ELF-1 (cell line): ENCODE measurements at regions not wholly inside any gene's neighbourhood (a gene's known extent, or its start where the extent isn't known, plus 50 kb on each side); places are given as distances from the start of the nearest gene placed in this dataset.

Experiments used
- DNase-seq: peaks from one replicate; pipeline ENCODE4 v3.0.0-alpha.2; 2016; ENCODE audit warnings: low read depth, low spot score

DNA sequence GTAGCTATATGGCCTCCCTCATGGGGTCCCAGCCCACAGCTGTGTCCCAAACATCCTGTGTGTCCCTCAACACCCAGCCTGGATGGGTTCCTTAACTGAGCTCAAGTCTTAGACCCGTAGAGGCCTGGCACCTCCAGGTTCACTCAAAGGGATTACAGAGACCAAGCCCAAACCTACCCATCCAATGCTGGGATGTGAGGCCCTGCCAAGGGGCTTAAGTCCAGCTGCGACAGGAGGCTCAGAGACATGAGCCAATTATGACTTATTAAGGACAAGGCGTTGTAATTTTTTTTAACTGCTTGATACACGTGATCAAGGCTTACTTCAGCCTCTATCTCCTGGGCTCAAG lies 105.6 kb upstream of the RET start:
- DNase-seq, result no peak

DNA sequence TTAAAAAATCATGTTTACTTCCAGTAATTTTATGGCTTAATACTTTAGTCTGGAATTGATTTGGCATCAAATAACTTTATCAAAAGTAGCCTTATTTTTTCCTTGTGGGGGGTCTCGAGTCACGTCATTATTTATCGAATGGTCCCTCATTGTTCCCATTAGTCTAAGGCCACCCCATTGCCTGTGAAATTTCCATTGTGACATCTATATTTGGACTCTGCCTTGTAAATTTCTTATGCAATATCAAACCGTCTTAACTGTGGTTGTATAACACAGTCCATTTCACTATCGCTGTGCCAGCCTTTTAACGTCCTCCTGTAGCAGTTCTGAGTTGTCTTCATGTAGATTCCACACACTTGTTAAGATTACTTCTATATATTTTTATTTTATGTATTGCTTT lies 103.9 kb upstream of the RET start:
- no peak for DNase-seq

DNA sequence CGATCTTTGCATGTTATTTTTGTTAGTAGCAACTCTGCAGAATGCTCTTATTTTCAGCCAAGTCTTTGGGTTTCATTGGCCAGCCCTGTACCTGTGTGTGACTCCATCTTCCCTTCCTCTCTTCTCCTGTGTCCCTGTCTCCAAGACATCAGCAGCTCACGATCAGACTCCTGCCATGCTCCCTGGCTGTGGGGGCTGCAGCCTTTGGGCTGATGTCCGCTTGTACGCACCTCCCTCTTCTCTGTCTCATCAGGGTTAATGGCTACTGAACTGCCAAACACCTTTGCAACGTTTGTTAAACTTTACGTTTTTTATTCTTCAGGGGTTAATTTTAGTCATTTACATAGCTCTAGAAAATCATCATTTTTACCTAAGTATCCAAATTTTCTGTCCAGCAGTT lies 103.5 kb upstream of the RET start:
- DNase-seq, result no peak

DNA sequence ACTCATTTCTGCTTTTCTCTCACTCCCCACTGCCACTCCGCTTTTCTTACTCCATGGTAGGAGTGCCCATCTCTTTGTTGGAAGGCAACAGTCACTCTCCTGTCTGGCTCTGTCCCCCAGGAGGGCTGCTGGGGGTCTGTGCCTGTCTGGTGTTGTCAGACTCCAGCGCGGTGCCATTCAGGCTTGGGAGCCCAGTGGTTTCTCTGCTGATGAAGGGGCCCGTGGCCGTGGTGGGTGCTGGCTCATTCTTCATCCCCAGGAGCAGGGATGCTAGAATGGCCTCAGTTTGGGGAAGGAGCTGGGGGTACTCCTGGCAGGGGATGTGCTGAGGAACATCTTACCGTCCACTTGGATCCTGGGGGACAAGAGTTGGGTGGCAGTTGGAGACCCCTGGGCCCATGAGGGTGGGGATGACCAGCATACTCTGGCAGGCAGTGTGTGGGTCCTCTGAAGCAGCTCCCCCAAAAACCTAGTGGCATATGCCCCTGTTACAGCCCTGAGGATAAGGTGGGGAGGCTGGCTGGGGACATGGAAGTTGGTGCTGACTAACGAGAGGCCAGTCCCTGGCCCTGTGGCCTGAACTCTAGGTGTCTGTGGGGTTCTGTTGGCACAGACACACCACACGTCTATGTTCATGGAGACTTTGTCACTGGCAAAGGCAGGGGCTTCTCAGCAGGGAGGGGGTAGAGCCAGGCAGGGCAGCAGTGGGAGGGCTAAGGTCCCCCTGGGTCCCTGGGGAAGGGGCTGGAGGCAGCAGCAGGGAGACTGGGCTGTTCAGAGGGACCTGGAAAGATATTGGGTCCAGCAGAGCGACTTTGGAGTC lies 102.8 kb upstream of the RET start:
- no peak for DNase-seq

DNA sequence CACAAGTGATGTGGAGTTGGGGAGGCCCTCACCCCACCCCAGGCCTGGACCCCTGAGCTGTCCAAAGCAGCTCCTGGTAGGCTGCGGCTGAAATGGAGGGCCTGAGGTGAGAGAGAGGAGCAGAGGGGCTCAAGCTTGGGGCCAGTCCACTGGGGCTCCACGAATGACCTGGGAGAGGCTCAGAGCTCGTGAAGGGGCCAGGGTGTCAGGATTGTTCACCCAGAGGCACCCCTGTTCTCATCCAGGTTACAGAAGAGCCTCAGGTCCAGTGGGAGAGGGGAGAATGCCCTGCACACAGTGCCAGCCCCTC lies 102.2 kb upstream of the RET start:
- DNase-seq, result no peak

DNA sequence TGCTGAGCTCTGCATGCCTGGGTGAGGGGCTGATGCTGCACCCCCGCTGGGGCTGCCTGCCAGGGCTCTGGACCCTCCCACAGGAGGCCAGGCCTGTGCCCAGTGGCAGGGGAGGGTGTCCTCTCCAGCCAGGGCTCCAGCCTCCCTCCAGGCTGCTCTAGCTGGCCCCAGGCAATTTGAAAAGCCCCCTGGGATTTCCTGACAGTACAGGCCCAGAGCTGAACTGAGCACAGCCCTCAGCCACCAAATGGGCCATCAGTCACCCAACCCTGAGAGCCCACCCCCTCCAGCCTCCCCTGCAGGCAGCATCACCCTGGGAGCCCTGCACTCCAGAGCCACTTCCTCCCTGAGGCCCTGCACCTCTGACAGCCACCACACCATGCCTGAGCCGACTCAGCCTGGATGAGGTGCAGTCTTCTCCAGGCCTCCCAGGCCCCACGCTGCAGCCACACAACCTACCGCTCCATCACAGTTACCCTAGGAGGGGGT lies 101.8 kb upstream of the RET start:
- DNase-seq, result no peak

DNA sequence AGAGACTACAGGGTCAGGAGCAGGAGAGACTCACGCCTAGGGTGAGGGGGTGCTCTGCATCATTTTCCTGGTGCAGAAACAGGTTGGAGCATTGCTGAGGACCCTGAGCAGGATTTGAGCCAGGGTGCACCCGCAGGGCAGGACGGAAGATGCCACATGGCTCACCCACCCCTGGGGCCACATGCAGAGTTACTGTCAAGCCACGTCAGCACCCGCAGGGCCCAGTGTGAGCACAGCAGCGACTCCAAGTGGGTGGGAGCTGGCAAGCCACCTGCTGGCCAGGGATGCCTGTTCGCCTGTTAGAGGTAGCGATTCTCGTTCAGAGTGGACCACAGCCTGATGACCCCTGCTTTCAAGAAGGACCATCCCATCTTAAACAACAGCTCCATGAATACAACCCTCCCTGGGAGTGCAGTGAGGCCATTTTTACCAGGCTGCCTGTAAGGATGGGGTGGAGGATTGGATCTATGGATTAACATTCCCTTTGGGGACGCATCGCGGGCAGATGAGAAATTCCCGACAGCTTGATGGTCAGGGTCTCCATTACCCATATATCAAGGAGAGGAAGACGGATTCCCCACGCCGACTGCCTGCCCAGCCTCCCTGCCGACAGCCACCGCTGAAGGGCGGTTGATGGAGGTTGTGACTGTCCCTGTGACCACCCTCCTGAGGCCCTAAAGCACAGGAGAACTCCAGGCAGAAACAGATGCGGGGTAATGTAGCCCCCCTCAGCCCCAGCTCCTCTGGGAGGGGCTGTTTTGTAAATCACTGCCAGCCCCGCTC lies 101.1 kb upstream of the RET start:
- no peak for DNase-seq

DNA sequence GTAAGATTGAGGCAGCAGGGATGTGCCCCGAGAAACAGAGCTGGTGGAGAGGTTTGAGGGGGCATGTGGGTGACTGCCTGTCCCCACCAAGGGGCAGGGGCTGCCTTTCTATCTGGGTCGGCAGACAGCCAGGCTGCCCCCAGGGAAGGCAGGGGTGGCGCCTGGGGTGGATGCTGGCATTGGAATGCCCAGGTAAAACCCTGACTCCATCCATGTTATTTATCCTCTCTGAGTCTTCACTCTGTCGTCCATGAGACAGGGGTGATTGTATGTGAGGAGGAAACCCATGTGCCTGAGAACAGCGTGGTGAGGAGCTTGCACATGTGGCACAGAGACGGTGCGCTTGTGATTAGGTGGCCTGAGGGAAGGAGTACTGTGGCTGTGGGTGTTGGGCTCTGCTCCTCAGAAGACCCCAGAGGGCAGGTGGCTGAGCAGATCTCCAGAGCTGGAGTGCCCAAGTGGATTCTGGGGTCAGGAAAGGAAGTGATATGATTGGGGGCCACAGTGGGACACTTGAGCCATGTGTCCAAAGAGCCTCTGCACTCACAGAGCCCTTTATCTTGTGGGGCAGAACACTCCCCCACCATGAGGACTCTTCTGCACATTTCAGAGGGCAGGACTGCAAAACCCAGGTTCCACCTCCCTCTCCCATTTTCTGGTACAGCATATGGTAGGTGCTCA lies 100.4 kb upstream of the RET start:
- no peak for DNase-seq

DNA sequence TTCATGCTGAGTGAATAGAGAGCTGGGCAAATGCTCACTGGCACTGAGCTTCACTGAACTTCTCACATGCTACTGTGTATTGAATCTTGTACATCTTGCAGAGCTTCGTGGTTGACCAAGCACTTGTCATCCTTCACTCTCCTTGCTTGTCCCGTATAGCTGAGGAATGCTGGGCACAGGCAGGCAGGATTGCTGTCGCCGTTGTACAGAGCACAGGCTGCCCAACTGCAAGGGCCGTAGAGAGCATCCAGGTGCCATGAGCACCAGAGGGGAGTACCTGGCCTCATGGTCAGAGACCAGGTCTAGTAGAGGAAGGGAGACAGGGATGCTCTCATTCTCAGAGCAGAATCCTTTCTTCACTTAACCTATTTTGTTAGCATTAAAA lies 99.8 kb upstream of the RET start:
- DNase-seq, result no peak

DNA sequence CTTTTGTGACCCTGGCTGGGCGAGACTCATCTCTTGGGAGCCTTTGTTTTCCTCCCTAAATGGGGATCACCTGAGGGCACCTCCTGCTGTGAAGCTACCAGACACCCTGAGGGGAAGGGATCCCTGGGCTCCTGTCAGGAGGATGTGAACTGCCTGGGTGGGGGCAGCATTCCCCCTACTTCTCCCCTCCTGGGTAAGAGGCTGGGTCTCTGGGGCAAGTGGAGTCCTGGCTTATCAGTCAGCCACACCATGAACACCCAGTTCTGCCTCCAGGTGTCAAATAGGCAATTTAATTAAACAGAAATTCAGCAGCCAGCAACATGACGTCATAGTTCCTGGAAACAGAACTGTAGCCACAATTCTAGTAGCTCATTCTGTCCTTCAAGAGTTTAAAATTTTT lies 97.7 kb upstream of the RET start:
- peak; percentile 63 for DNase-seq

DNA sequence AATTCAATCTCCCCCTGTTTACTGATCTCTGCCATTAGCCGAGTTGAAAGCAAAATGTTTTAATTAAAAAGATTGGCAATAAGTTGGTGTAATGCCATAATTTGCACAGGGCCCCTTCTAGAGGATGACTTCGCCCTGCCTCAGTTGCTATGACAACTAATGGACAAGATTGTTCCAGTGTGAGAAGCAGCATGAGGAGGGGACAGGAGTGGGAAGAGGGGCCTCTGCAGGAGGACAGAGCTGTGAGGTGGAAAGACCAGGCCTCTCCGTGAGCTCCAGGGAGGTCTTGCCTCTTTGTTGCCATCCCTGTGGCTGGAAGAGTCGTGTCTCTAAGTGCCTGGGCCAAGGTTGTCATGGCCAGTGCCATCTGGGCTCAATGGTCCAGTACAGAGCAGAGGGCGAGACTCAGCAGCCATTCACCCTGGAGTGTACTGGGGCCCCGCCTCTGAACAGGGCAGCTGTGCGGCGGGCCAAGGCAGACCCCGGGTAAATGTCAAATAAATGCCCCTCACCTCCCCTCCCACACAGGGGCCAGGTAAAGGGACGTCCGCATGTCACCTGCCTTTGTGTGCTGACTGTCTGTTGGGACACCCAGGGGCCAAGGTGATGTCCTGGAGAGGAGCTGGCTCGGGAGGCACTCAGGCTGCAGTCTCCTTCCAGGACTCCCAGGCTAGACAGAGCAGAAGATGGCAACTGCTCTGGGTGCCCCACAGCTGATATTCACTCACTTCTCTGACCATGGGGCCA lies 97.0 kb upstream of the RET start:
- no peak for DNase-seq

DNA sequence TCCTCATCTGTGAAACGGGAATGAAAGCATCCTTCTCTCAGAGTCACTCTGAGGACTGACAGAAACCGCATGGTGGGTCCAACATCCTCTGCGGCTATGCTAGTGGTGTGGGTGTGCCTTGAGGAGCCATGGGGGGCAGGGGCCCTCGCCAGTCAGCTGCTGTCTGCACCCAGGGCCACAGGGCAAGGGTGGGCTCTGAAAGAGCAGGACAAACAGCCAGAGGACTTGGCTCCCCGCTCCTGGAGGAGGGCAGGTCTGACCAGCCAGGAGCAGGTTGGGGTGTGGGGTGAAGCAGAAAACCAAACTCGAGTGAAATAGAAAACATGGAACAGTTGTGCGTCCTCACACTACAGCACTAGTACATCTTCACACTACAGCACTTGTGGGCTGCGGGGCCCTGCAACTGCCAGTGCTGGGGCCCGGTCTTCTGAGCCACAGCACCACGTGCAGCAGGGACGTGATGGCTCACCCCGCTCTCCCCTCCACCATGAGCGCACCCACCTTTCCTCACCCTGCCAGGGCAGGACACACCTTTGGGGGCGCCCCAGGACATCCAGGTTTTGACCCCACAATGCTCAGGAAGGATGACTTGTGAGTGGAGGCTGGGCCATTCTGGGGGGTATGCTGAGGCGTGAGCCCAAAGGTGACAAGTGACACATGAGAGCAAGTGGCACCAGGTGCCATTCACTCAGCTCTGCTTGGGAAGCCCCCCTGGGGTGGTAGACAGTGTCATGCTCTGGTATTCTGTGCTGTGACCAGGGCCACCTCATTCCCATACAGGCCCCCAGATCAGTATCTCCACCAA lies 96.1 kb upstream of the RET start:
- no peak for DNase-seq

DNA sequence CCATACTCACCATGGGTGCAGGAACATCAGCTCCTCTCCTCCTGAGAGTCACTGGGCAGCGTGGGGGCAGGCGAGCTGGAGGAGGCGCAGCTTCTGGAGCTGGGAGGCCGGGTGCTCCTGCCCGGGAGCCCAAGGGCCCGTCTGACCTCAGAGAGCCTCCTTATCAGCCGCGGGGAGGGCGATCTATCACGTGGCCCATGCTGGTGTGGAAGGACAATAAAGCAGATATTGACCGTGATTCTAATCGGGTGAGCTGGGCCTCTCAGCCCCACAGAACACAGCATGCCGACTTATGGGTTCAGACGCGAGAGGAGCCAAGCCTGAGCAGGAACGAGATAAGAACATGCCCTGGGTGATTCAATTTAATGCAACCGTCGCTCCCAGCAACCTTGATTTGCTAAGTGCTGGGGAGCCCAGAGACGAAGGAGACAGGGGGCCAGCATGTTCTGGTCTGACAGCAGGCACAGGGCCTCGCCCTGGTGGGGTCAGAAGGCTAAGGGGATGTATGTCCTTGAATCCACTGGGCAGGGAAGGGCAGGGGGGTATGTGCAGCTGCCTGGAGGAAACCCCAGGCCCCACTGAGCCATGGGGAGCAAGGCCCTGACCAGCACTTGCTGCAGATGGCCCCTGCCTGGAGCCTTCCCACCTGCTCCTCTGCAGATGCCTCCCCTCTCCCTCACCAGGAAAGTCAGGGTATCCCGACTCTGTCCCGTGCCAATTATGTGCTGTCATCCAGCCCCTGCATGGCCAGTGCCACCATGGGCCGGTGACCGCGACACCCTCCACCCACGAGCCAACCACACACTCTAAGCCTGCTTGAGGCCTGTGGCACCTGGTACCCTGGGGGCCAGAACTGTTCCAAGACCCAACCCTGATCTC lies 95.3 kb upstream of the RET start:
- no peak for DNase-seq

DNA sequence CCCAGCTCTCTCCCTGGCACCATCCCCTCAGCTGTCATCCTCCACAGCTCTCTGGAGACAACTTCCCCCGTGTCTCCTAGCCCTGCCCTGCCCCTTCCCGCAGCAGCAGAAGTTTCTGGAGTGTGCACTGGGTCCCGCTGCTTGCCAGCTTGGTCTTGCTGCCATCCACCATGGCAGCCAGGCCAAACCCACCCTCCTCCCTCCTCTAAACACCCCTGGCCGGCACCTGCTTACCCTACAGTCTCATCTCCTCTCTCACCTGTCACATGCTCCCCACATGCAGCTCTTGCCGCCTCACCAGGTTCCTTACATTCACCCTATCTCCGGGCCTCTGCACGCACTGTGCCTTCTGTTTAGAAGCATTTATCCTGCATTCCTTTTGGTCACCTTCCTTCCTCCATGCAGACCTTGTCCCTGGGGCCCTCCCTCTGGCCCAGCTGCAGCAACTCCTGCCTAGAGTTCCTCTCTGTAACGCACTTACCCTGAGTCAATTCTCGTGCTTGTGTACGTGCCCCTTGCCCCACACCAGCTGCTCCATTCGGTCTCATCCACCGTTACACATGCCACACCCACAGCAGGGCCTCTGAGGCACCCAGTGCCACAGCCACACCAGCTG lies 93.9 kb upstream of the RET start:
- no peak for DNase-seq

DNA sequence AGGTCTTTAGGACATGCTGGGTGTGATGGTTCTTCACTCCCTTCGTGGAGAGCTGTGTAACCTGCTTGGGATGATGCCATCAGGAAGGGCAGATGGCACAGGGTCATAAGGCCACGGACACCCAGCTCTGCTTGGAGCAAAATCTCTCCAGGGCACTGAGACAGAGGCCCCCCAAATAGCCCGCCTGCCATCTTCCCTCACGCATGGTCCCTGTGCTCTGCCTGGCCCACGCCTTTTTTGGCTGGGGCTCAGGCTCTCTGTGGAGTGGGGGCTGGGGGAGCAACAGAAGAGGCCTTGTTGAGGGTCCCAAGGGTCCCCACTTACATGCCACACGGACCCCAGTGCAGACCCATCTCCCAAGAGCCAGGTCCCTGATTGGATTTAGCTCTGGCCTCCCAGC lies 93.3 kb upstream of the RET start:
- no peak for DNase-seq

DNA sequence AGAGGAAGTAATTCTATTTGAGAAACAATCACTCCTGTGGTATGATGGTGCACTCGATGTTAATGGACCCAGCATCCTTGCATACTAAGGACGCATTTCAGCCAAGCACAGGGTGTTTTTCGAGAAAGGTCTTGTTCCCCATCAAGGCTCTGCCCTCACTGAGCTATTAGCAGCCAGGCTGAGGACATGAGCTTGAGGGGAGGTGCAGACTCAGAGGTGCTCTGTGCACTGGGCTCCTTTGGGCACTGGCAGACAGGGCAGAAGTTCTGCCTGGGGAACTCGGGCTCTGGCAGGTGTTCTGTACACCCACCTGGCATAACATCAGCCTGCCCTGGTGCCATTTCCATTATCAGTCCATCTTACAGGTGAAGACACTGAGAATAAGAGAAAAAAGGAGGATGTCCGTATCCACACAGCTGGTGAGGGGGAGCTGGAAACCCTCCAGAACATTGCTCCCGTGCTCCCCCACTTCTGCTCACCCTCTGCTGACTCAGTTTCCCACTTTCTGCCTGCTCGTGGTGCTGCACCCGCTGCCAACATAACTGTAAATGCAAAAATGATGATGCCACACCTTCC lies 92.7 kb upstream of the RET start:
- DNase-seq, result no peak

DNA sequence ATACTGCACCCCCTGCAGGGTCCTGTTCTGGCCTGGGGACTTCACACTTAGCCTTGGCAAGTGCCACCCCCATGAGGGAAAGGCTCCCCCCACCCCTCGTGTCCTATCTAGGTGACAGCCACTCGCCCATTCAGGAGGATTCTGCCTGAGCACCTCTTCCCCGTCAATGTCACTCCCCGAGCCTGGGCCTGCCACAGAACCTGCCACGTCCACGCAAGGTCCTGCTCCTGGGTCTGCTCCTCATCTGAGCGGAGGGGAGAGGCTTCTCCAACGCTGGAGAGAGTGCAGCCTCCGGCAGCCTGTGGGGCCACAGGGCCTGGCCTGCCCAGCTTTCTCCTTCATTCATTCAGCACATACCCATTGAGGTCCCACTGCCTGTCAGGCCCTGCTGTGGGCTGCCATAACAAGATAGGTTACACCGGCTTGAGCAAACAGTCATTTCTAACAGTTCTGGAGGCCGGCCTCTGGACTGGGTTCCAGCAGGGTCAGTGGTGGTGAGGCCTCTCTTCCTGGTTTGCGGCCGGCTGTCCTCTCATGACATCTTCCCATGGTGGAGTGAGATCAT lies 92.0 kb upstream of the RET start:
- DNase-seq, result no peak

DNA sequence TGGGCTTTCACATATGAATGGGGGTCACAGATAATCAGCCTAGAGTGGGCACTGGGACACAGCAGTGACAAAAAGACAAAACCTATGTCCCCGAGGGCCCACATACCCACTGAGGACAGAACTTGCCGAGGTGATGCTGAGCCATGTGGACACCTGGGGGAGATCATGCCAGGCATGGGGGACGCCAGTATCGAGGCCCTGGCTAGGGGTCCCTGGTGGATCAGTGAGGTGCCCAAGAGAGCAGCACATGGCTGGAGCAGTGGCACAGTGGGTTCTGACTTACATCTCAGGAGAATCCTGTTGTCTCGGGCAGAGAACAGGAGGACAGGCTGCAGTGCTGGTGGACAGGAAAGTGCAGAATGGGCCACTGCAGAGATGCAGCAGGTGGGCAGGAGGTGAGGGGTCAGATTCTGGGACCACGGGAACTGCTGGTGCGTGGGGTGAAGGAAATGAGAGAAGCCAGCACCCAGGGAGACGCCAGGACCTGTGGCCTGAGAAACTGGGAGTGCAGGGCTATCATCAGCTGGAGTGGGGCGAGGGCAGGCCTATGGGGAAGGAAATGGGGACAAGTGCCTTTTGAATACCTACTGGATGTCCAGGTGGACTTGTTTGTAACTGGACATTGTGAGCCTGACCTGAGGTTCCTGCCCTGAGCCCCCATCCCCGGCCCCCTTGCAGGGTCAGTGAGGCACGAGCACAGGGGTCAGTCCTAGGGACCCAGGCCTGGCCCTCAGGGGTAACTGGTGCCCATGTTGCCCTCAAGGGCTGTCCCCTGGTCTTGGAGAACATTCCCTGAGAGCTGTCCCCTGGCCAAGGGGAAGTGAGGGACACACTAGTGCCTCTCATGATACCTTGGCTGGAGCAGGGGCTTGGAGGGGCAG lies 91.2 kb upstream of the RET start:
- DNase-seq, result no peak
